Type B pancreatic cell (in vitro differentiated cells): ENCODE measurements at regions not wholly inside any gene's neighbourhood (a gene's known extent, or its start where the extent isn't known, plus 50 kb on each side); places are given as distances from the start of the nearest gene placed in this dataset.

ENCODE experiments used
- DNase-seq: peaks from one replicate; pipeline ENCODE4 v3.0.0; 2021; ENCODE audit warnings: mixed read lengths; ENCODE audit not compliant: unreplicated experiment; ENCODE audit errors: extremely low spot score
- H3K27ac Mint-ChIP-seq: 2 replicates; pipeline ENCODE4 v1.8.0; 2021; ENCODE audit warnings: mild to moderate bottlenecking, mixed read lengths
- H3K27me3 Mint-ChIP-seq: 2 replicates; pipeline ENCODE4 v1.8.0; 2021; ENCODE audit warnings: mixed read lengths
- H3K36me3 Mint-ChIP-seq: 2 replicates; pipeline ENCODE4 v1.8.0; 2021; ENCODE audit warnings: mixed read lengths
- H3K4me1 Mint-ChIP-seq: one replicate; pipeline ENCODE4 v1.8.0; 2021; ENCODE audit warnings: mixed read lengths; ENCODE audit not compliant: unreplicated experiment
- H3K4me3 Mint-ChIP-seq: 2 replicates; pipeline ENCODE4 v1.8.0; 2021; ENCODE audit warnings: mild to moderate bottlenecking, mixed read lengths
- H3K9me3 Mint-ChIP-seq: 2 replicates; pipeline ENCODE4 v1.8.0; 2021; ENCODE audit warnings: mixed read lengths
- CTCF ChIP-seq: fragments of 200-600 bp; sonication (generic); conservative IDR thresholded peaks from 2 replicates; pipeline ENCODE4 v1.5.0; 2021; ENCODE audit warnings: antibody characterized with exemption, mild to moderate bottlenecking

GRCh38 chr2:62564380-62565137, 58.6 kb upstream of the TMEM17 start:
- H3K27ac Mint-ChIP-seq: peak overlapping the region; percentile 66
- H3K9me3 Mint-ChIP-seq: peaks cover 4% of the 10 kb centered on the region
- H3K27me3 Mint-ChIP-seq: peaks cover 10% of the 10 kb centered on the region
- no peaks in the 10 kb centered on the region for H3K36me3 Mint-ChIP-seq
- TF ChIP-seq CTCF: no peak
- DNase-seq: no peak
- H3K4me3 Mint-ChIP-seq: no peak overlapping the region
- H3K4me1 Mint-ChIP-seq: peaks cover 12% of the 10 kb centered on the region

- no peak for TF ChIP-seq CTCF
- Mint-ChIP-seq H3K27ac (no peak overlapping the region), H3K27me3 (no peaks in the 10 kb centered on the region), H3K9me3 (peaks cover 10% of the 10 kb centered on the region), H3K36me3 (no peaks in the 10 kb centered on the region), H3K4me3 (no peak overlapping the region), H3K4me1 (peaks cover 6% of the 10 kb centered on the region)
- DNase-seq: no peak
Observed at GRCh38 chr2:62561586-62561985, 55.6 kb upstream of the TMEM17 start.

- TF ChIP-seq CTCF: no peak
- DNase-seq: no peak
- H3K9me3 Mint-ChIP-seq: peaks cover 9% of the 10 kb centered on the region
- H3K36me3 Mint-ChIP-seq: no peaks in the 10 kb centered on the region
- no peaks in the 10 kb centered on the region for H3K27me3 Mint-ChIP-seq
- no peak overlapping the region for H3K4me3 Mint-ChIP-seq
- peaks cover 4% of the 10 kb centered on the region for H3K4me1 Mint-ChIP-seq
- H3K27ac Mint-ChIP-seq: no peak overlapping the region
Observed at GRCh38 chr2:62559582-62559981, 53.6 kb upstream of the TMEM17 start.

- no peak overlapping the region for H3K27ac Mint-ChIP-seq
- no peak for DNase-seq
Observed at GRCh38 chr2:62558743-62559142, 52.7 kb upstream of the TMEM17 start.

GRCh38 chr2:62556086-62556485, 50.1 kb upstream of the TMEM17 start:
- Mint-ChIP-seq H3K9me3 (peaks cover 6% of the 10 kb centered on the region), H3K36me3 (no peaks in the 10 kb centered on the region), H3K4me1 (no peaks in the 10 kb centered on the region), H3K27me3 (no peaks in the 10 kb centered on the region), H3K4me3 (no peak overlapping the region), H3K27ac (no peak overlapping the region)
- DNase-seq: no peak
- no peak for TF ChIP-seq CTCF

More at GRCh38 chr2:62558743-62559142, 52.7 kb upstream of the TMEM17 start:
- Mint-ChIP-seq H3K9me3 (peaks cover 6% of the 10 kb centered on the region), H3K4me3 (no peak overlapping the region), H3K27me3 (no peaks in the 10 kb centered on the region), H3K4me1 (no peaks in the 10 kb centered on the region), H3K36me3 (no peaks in the 10 kb centered on the region)
- no peak for TF ChIP-seq CTCF
